ENCODE measurements at regions not wholly inside any gene's neighbourhood (a gene's known extent, or its start where the extent isn't known, plus 50 kb on each side); places are given as distances from the start of the nearest gene placed in this dataset.

DNA sequence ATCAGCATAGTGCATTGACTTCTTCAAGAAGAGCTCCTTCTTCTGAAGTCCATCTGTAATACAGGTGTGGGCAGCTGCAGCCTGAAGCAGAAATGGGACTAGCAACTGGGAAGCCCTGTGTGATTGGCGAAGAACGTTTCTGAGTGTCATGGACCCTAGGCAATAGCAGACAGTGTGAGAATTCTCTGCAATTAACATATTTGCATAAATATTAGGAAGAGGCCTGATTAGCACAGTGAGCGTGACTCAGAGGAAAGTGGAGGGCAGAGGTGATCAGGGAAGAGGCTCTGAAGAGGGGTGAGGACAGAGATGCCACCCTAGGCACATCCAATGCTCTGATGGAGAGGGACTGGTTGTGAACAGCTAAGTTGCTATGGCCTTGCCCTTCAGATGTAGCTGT, 171.2 kb upstream of the ZBED5 start:
- no peak for TF ChIP-seq EZH2 (IDR thresholded peaks at IDR 0.05; ENCODE audit: borderline replicate concordance, low read length)
- TF ChIP-seq, protein P1, sequence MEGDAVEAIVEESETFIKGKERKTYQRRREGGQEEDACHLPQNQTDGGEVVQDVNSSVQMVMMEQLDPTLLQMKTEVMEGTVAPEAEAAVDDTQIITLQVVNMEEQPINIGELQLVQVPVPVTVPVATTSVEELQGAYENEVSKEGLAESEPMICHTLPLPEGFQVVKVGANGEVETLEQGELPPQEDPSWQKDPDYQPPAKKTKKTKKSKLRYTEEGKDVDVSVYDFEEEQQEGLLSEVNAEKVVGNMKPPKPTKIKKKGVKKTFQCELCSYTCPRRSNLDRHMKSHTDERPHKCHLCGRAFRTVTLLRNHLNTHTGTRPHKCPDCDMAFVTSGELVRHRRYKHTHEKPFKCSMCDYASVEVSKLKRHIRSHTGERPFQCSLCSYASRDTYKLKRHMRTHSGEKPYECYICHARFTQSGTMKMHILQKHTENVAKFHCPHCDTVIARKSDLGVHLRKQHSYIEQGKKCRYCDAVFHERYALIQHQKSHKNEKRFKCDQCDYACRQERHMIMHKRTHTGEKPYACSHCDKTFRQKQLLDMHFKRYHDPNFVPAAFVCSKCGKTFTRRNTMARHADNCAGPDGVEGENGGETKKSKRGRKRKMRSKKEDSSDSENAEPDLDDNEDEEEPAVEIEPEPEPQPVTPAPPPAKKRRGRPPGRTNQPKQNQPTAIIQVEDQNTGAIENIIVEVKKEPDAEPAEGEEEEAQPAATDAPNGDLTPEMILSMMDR (conservative IDR thresholded peaks at IDR 0.05 in 1 of 2, IDR thresholded peaks at IDR 0.05 in 1 of 2; ENCODE audit: extremely low read depth in 1 of 2, insufficient read depth in 1 of 2, low read depth in 1 of 2, low read length in 2 of 2), result no peak
